ENCODE measurements at regions not wholly inside any gene's neighbourhood (a gene's known extent, or its start where the extent isn't known, plus 50 kb on each side); places are given as distances from the start of the nearest gene placed in this dataset.

GRCh38 chr16:64290461-64290860 lies 831.4 kb downstream of the CDH11 start:
- no peak overlapping the region for H3K27ac ChIP-seq (ENCODE audit: low read depth, low read length)
- H3K4me1 ChIP-seq (ENCODE audit: control insufficient read depth, low read length): peaks cover 7% of the 10 kb centered on the region; the same call in 1 of the 2 replicates
- H3K4me2 ChIP-seq (ENCODE audit: low read length): no peak overlapping the region

DNA sequence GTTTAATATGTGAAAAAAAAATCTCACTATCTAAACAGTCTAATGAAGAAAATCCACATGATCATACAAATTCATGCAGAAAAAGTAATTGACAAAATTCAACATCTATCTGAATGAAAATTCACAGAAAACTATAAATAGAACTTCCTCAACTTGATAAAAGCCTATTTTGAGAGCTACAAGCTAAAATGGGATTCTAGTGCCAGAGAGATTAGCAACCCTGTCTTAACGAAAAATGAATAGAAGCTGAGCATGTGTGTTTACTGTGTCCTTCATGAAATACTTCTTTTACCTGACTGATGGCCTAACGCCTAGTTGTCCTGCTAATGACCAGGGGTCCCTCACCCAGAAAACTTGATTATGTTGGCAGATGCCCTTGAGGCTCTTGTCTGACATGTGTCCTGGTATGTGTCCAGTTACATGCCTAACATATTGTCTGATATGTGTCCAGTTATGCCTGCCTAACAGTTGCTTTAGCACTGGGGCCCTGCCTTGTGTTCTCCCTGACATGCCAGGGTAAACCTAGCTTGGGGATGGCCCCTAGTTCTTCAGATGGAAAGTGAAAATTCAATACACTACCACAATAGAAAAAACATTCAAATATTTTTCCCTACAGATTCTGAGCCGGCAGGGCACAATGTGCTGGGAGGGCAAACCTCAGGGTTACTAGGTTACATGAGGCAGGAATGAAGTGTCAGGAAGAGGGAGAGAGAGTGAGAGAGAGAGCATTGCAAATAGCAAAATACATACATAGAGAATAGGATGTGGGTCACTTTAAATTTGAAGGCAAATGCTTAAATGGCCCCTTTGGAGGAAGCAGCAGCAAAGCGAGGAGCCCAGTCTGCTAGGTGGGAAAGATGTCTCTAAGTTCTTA lies 834.0 kb downstream of the CDH11 start:
- TF ChIP-seq, protein P1, sequence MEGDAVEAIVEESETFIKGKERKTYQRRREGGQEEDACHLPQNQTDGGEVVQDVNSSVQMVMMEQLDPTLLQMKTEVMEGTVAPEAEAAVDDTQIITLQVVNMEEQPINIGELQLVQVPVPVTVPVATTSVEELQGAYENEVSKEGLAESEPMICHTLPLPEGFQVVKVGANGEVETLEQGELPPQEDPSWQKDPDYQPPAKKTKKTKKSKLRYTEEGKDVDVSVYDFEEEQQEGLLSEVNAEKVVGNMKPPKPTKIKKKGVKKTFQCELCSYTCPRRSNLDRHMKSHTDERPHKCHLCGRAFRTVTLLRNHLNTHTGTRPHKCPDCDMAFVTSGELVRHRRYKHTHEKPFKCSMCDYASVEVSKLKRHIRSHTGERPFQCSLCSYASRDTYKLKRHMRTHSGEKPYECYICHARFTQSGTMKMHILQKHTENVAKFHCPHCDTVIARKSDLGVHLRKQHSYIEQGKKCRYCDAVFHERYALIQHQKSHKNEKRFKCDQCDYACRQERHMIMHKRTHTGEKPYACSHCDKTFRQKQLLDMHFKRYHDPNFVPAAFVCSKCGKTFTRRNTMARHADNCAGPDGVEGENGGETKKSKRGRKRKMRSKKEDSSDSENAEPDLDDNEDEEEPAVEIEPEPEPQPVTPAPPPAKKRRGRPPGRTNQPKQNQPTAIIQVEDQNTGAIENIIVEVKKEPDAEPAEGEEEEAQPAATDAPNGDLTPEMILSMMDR (IDR thresholded peaks at IDR 0.05; ENCODE audit: low read depth, low read length, poor library complexity, severe bottlenecking): no peak
- TF ChIP-seq EZH2phosphoT487 (IDR thresholded peaks at IDR 0.05; ENCODE audit: borderline replicate concordance, low read length): no peak
- H3K4me3 ChIP-seq (ENCODE audit: low read length): no peak overlapping the region
- no peaks in the 10 kb centered on the region for H3K36me3 ChIP-seq (ENCODE audit: control insufficient read depth, low read length)
- peaks cover 7% of the 10 kb centered on the region; the same call in 1 of the 2 replicates for H3K4me1 ChIP-seq (ENCODE audit: control insufficient read depth, low read length)
- H4K20me1 ChIP-seq (ENCODE audit: control insufficient read depth, insufficient read depth, low read depth, low read length): no peaks in the 10 kb centered on the region
- H3K4me2 ChIP-seq (ENCODE audit: low read length): no peak overlapping the region
- no peak overlapping the region for H3K27ac ChIP-seq (ENCODE audit: low read depth, low read length)
- H3F3A ChIP-seq (ENCODE audit: control insufficient read depth, insufficient read depth): no peaks in the 10 kb centered on the region
- peaks cover 7% of the 10 kb centered on the region; the same call in 1 of the 2 replicates for H3K9me3 ChIP-seq (ENCODE audit: control insufficient read depth, insufficient read depth, low read length)
- no peaks in the 10 kb centered on the region for H3K27me3 ChIP-seq (ENCODE audit: control insufficient read depth, low read length)
- no peaks in the 10 kb centered on the region for H3K9me2 ChIP-seq (replicated peaks; ENCODE audit: control insufficient read depth, low read length)
- H3K79me2 ChIP-seq (ENCODE audit: control insufficient read depth, low read length): no peaks in the 10 kb centered on the region

More at GRCh38 chr16:64290461-64290860, 831.4 kb downstream of the CDH11 start:
- Histone ChIP-seq H4K20me1 (ENCODE audit: control insufficient read depth, insufficient read depth, low read depth, low read length) (no peaks in the 10 kb centered on the region), H3K4me3 (ENCODE audit: low read length) (no peak overlapping the region), H3K9me3 (ENCODE audit: control insufficient read depth, insufficient read depth, low read length) (peaks cover 7% of the 10 kb centered on the region; the same call in 1 of the 2 replicates), H3F3A (ENCODE audit: control insufficient read depth, insufficient read depth) (no peaks in the 10 kb centered on the region), H3K27me3 (ENCODE audit: control insufficient read depth, low read length) (no peaks in the 10 kb centered on the region), H3K9me2 (replicated peaks; ENCODE audit: control insufficient read depth, low read length) (no peaks in the 10 kb centered on the region), H3K79me2 (ENCODE audit: control insufficient read depth, low read length) (no peaks in the 10 kb centered on the region), H3K36me3 (ENCODE audit: control insufficient read depth, low read length) (no peaks in the 10 kb centered on the region)
- TF ChIP-seq EZH2phosphoT487 (IDR thresholded peaks at IDR 0.05; ENCODE audit: borderline replicate concordance, low read length): no peak
- TF ChIP-seq, protein P1 (IDR thresholded peaks at IDR 0.05; ENCODE audit: low read depth, low read length, poor library complexity, severe bottlenecking): no peak

GRCh38 chr16:64282181-64282580 lies 839.7 kb downstream of the CDH11 start:
- Histone ChIP-seq H3K4me1 (ENCODE audit: control insufficient read depth, low read length) (0 out of 2 replicates have a peak, but pooled peaks cover under 1% of the 10 kb centered on the region), H3K4me3 (ENCODE audit: low read length) (no peak overlapping the region), H3K79me2 (ENCODE audit: control insufficient read depth, low read length) (no peaks in the 10 kb centered on the region), H3K9me3 (ENCODE audit: control insufficient read depth, insufficient read depth, low read length) (peaks cover 23% of the 10 kb centered on the region; the same call in 1 of the 2 replicates), H3K27ac (ENCODE audit: low read depth, low read length) (no peak overlapping the region), H3K27me3 (ENCODE audit: control insufficient read depth, low read length) (no peaks in the 10 kb centered on the region), H3F3A (ENCODE audit: control insufficient read depth, insufficient read depth) (no peaks in the 10 kb centered on the region), H3K4me2 (ENCODE audit: low read length) (no peak overlapping the region), H4K20me1 (ENCODE audit: control insufficient read depth, insufficient read depth, low read depth, low read length) (no peaks in the 10 kb centered on the region), H3K36me3 (ENCODE audit: control insufficient read depth, low read length) (0 out of 2 replicates have a peak, but pooled peaks cover under 1% of the 10 kb centered on the region), H3K9me2 (replicated peaks; ENCODE audit: control insufficient read depth, low read length) (no peaks in the 10 kb centered on the region)
- no peak for TF ChIP-seq EZH2phosphoT487 (IDR thresholded peaks at IDR 0.05; ENCODE audit: borderline replicate concordance, low read length)
- TF ChIP-seq, protein P1 (IDR thresholded peaks at IDR 0.05; ENCODE audit: low read depth, low read length, poor library complexity, severe bottlenecking): no peak

All from DOHH2 (cell line).